GM19397 (cell line): ENCODE measurements at regions not wholly inside any gene's neighbourhood (a gene's known extent, or its start where the extent isn't known, plus 50 kb on each side); places are given as distances from the start of the nearest gene placed in this dataset.
"Not testable (repeated sequence)": the region's sequence is repeated elsewhere in the genome, so short reads cannot be mapped to it uniquely, and the experiment has no call there.

Experiments
- ATAC-seq: cut with Tn5 transposase; IDR thresholded peaks from one replicate; pipeline ENCODE4 v1.9.1; 2021; ENCODE audit warnings: mild to moderate bottlenecking, moderate library complexity; ENCODE audit not compliant: unreplicated experiment

- no peak for ATAC-seq
Measured at GRCh38 chr21:38916214-38916964, 110.7 kb downstream of the ETS2 start.

GRCh38 chr21:38915546-38915945 lies 109.8 kb downstream of the ETS2 start:
- ATAC-seq: no peak

GRCh38 chr21:38914528-38915293 lies 109.0 kb downstream of the ETS2 start:
- no peak for ATAC-seq

GRCh38 chr21:38913893-38914527 lies 108.3 kb downstream of the ETS2 start:
- ATAC-seq: no peak

GRCh38 chr21:38913120-38913892 lies 107.6 kb downstream of the ETS2 start:
- no peak for ATAC-seq

DNA sequence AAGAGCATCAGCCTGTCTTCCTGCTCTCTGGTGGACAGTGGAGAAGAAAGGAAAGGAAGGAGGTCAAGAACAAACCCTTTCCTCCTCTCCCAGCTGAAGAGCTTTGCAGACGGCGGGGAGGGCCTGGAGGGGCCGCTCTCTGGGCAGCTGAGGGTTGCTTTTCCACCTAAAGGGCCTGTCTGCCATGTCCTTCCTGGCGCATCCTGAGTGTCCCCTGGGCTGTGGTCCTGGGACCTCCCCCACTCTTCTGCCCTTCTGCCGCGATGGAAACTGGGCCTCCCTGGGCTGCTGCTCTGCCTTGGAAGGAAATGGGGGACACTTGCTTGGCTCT lies 107.0 kb downstream of the ETS2 start:
- no peak for ATAC-seq

DNA sequence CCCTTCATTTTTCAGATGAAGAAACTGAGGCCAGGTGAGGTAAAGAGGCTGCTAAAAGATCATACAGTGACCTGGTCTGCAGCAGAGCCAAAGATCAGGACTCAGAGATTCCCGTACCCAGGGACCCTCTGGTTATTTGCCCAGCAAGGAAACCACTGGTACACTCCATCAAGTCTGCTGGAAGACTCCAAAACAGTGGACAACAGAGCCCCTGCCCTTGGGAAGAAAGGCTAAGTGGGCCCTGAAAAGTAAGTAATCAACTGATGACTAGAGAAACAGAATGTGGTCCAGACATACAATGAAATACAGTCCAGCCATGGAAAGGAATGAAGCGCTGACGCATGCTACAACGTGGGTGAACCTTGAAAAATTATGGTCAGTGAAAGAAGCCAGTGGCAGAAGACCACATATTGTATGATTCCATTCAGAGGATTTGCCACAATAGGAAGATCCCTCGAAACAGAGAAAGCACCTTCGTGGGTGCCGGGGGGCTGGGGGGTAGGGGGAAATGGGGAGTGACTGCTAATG lies 106.4 kb downstream of the ETS2 start:
- no peak for ATAC-seq

GRCh38 chr21:38911484-38912101 lies 105.9 kb downstream of the ETS2 start:
- no peak for ATAC-seq

- ATAC-seq: no peak
Measured at GRCh38 chr21:38910390-38911067, 104.8 kb downstream of the ETS2 start.

- ATAC-seq: no peak
Measured at GRCh38 chr21:38909929-38910328, 104.2 kb downstream of the ETS2 start.

DNA sequence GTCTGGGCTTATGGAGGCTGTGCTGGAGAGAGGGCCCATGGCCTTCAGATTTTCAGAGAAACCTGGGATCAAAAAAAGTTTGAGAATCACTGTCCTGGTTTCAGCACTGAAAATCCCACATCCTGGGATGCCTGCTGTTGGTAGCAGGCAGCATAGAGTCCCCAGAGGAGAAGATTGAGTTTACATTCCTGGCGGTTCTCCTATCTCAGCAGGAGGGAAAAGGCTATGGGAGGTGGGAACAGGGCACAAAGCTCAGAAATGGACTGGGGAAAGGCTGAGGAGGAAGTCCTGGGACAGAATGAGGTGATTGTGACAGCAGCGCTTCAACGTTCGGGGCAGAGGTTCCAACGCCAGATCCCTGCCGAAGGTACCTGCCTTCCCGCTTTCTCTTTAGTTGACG lies 103.4 kb downstream of the ETS2 start:
- no peak for ATAC-seq

DNA sequence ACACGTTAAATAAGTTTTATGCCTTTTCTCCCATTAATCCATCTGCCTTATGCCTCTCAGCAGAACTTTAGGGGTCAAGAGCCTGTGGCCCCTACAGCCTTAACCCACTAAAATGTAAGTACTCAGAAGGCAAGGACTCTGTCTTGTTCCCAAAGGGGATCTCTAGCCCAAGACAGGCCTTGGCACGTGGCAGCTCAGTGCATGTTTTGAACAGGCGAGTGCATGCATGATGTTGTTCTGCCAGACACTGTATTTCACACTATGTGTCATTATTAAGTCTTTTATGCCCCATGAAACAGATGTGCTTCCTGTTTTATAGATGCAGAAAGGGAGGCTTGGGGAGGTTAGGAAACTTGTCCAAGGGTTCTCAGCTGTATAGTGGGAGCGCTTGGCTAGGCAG lies 102.8 kb downstream of the ETS2 start:
- no peak for ATAC-seq

DNA sequence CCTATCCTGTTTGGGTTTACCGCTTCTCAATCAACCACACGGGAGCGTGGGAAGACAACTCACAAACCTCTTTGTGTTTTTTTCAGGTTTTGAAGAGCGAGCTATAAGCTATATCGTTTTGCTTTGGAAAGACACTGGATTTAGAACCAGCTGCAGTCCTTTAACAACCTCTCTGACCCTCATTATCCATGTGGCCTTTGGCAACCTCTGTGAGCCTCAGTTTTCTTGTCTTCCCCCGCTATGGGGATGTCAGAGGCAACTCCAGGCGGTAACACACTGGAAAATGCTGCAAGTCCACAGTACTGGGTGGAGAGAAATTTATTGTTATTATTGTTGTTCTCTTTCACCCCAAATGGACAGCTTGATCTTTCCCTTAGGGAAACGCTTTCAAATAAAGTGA lies 100.0 kb downstream of the ETS2 start:
- ATAC-seq: no peak

- no peak for ATAC-seq
Measured at GRCh38 chr21:38905328-38905727, 99.6 kb downstream of the ETS2 start.

- no peak for ATAC-seq
Measured at GRCh38 chr21:38903690-38904139, 98.0 kb downstream of the ETS2 start.

DNA sequence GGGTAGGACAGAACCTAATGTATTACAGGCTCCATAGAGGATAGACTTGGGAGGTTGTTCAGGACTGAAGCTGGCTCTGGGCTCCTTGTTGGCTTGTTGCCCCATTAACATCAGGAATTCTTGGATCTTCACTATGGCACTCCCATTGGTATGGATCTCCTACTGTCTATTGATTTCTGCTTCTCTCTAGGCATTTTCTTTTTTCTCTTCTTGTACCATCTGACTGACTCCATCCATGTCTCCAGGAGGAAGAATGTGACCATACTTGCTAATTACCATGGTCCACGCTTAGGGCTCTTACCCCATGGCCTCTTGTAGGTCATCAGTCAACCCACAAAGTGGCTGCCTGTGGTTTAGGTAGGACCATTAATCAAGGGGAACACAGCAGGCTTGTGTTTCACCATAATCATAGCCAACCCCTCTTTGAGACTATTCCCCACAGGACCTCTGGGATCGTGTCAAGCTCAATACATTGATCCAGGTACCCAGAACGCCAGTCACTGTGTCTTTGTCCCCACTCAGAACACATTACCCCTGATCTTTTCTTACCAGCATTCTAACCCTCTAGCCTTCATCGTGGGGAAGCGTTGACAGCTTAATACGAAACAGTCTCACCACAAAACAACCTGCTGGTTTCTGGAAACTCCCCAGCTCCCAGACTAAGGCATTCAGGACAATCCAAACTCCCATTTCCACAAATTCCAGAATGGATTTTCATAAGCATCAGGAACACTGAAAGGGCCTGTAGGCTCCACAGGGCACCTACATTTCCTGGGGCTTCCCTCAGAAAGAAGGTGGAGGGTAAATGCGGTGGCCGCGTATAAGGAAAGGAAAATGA lies 97.1 kb downstream of the ETS2 start:
- ATAC-seq: no peak

DNA sequence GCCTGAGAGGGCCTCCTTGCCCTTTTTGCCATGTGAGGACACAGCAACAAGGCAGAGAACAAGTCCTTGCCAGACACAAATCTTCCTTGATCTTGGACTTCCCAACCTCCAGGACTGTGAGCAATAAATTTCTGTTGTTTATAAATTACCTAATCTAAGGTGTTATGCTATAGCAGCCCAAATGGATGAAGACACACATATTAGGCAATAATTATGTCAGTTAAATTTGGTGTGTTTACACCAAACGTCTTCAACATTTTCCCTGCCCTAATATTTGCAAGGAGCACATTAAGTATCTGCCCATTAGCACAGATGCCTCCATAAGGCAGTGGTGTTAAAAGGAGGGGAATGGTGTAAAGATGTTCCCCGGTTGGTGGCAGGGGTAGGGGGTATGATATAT lies 94.8 kb downstream of the ETS2 start:
- ATAC-seq: no peak

DNA sequence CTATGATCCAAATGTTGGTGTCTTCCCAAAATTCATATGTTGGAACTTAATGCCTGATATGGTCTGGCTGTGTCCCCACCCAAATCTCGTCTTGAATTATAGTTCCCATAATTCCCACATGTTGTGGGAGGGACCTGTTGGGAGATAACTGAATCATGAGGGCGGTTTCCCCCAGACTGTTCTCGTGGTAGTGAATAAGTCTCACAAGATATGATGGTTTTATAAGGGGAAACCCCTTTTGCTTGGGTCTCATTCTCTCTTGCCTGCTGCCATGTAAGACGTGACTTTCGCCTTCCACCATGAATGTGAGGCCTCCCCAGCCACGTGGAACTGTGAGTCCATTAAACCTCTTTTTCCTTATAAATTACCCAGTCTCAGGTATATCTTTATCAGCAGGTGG lies 94.3 kb downstream of the ETS2 start:
- ATAC-seq: not testable (repeated sequence)

- no peak for ATAC-seq
Measured at GRCh38 chr21:38899277-38899947, 93.7 kb downstream of the ETS2 start.
